DMS53 treated with DMSO at 0.1 percent for 48 hours (cell line): ENCODE measurements at regions not wholly inside any gene's neighbourhood (a gene's known extent, or its start where the extent isn't known, plus 50 kb on each side); places are given as distances from the start of the nearest gene placed in this dataset.
"Not testable (repeated sequence)": the region's sequence is repeated elsewhere in the genome, so short reads cannot be mapped to it uniquely, and the experiment has no call there.

Experiments
- DNase-seq: peaks from one replicate; lab custom pipeline; 2025; ENCODE audit not compliant: unreplicated experiment; lab: John Stamatoyannopoulos, UW

- no peak for DNase-seq
Observed at GRCh38 chr4:177796841-177797240, 354.6 kb upstream of the AGA start.

- no peak for DNase-seq
Observed at GRCh38 chr4:177798161-177798560, 355.9 kb upstream of the AGA start.

GRCh38 chr4:177802162-177802561, 359.9 kb upstream of the AGA start:
- DNase-seq, result no peak

DNA sequence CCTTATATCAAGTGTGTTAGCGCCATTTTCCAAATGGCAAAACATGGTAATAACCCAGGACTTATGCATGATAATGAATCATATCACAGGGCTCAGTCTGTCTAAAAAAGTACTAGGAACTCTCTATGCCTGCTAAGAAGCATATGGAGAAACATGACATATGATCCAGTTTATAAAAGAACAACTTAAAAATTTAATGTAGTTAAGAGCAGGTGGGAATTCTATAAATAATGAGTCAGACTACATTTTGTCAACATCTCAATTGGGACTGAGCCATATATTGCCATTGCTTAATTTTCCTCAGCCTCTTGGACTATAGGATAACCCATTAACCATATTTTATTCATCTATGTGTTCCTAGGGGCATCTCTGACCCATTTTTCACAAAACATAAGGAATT, 360.4 kb upstream of the AGA start:
- DNase-seq, result no peak

GRCh38 chr4:177803151-177803550, 360.9 kb upstream of the AGA start:
- DNase-seq, result no peak

- no peak for DNase-seq
Observed at GRCh38 chr4:177809791-177810190, 367.6 kb upstream of the AGA start.

DNA sequence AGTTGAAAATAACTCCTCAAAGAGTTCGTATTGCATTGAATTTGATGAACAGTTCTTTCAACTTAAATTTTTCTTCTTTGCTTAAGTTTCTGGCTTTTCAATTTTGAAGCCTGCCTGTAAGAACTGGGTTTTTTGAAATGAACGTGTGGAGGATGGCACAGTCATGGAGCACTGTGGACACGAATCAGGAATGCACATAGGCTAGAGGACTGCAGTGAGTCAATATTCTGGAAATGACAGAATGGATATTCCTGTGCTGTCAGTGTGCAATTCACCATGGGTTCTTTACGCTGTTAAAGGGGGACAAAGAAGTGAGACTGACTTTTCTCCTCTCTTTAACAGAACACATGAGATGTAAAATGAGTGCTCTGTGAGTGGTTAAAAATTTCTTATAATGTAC, 368.0 kb upstream of the AGA start:
- no peak for DNase-seq

DNA sequence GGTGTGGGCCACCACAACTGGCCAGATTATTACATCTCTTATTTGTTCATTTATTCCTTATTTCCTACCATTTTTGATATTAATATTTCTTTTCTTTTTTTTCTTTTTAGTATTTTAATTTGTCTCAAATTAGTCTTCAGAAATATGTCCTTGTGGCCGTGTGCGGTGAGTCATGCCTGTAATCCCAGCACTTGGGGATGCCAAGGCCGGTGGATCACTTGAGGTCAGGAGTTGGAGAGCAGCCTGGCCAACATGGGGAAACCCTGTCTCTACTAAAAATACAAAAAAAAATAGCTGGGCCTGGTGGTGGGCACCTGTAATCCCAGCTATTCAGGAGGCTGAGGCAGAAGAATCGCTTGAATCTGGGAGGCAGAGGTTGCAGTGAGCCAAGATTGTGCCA, 376.2 kb upstream of the AGA start:
- DNase-seq, result not testable (repeated sequence)

GRCh38 chr4:177826973-177827372, 384.7 kb upstream of the AGA start:
- no peak for DNase-seq

DNA sequence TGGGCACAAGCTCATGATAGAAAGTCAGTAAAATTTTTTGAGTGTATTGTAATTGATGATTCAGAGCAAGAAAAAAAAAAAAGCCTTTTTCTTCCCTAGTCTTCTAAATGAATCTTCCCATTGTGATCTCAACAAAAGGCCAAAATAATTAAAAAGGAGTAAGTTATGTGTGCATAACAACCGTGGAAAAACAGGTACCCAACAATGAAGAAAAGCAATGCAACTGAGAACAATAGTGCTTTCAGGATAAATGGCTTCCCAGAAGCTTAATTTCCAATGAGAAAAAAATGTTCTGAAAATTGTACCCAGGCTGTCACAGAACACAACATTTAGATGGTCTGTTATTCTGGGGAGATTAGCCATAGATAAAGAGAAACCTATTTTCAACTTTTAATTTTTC, 399.0 kb upstream of the AGA start:
- no peak for DNase-seq

DNA sequence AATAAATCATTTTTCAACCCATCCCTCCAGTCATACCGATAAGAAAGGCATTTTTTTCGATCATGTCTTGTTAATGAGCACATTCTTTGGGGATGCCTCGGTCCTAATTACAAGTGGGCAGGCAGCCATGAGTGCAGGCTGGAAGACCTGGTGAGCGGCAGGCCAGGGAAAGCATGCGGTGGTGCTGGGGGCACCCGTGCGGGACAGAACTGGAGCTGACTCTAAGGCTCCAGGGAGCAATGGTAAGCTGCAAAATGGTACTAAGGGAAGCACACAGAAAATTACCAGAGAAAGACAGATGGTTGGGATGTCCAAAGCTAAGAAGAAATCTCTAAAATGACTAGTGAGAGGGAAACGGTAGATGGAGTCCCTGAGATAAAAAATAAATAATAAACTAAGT, 411.0 kb upstream of the AGA start:
- DNase-seq, result no peak

DNA sequence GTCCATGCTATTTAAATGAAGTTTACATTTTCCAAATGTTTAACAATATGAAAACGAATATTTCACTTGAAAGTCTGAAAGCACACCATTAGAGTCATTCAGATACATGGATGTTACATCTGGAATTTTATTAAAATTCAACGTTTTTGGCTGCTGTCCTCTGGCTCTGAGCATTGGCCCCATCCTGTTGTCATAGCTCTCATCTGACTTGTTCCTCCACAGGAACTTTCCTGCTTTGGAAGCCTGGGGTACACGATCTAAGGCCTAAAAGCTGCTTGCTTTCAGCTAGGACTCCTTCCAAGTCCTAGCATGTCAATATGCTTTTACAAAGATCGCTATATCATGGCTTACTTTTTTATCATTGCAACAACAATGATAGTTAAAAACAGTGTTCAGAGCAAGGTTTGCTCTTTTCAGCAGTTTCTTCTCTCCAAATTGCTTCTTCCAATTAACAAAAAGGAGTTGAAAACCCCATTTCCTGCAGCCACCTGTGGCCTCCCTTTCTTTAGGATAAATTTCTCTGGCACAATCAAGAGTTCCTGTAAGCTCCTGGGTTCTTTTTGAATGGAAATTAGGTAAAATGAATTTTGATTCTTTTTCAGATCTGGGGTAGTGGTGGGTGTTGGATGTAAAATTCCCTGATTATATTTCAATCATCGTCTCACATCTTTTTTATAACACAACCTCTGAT, 413.4 kb upstream of the AGA start:
- no peak for DNase-seq

- DNase-seq, result no peak
Observed at GRCh38 chr4:177860171-177860570, 417.9 kb upstream of the AGA start.

- no peak for DNase-seq
Observed at GRCh38 chr4:177861551-177862094, 419.4 kb upstream of the AGA start.

DNA sequence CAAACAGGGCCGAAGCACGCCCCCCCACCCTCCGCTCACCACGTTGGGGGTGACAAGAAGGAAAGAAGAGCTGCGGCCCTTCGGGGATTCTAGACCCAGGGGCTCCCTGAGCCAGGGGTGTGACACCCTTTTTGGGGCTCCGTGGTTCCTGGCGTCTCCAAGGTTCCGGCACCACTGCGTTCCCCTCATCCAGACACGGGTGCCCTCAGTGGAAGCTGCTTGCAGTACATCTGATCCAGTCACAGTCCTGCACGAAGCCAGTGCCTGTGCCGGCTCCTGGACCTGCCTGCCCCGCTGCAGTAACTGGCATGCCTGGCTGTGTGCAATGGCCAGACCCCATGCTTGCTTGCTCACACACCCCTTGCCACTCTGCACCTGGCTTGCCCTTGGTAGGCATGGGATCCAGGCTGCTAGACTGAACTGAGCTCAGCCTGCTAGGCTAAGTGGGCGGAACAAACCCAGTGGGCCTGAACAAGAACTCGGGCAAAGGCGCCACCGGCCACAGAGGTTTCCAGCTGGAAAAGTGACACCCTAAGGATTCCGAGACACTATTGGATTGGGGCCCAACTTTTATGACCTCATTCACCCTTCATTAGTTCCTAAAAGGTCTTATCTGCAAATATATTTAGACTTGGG, 420.4 kb upstream of the AGA start:
- no peak for DNase-seq

- DNase-seq, result no peak
Observed at GRCh38 chr4:177879851-177880250, 437.6 kb upstream of the AGA start.

DNA sequence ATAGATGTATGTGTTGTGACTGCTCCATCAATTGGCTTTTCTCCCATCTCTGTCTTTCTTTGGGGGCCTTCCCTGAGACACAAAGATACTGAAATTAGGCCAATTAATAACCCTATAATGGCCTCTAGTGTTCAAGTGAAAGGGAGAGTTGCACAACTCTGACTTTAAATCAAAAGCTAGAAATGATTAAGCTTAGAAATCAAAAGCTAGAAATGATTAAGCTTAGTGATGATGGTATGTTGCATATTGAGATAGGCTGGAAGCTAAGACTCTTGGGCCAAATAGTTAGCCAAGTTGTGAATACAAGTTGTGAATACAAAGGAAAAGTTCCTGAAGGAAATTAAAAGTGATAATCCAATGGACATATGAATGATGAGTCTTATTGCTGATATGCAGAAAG, 452.9 kb upstream of the AGA start:
- DNase-seq, result no peak

GRCh38 chr4:177901786-177902185, 459.5 kb upstream of the AGA start:
- DNase-seq, result no peak

- no peak for DNase-seq
Observed at GRCh38 chr4:177902386-177902785, 460.1 kb upstream of the AGA start.

DNA sequence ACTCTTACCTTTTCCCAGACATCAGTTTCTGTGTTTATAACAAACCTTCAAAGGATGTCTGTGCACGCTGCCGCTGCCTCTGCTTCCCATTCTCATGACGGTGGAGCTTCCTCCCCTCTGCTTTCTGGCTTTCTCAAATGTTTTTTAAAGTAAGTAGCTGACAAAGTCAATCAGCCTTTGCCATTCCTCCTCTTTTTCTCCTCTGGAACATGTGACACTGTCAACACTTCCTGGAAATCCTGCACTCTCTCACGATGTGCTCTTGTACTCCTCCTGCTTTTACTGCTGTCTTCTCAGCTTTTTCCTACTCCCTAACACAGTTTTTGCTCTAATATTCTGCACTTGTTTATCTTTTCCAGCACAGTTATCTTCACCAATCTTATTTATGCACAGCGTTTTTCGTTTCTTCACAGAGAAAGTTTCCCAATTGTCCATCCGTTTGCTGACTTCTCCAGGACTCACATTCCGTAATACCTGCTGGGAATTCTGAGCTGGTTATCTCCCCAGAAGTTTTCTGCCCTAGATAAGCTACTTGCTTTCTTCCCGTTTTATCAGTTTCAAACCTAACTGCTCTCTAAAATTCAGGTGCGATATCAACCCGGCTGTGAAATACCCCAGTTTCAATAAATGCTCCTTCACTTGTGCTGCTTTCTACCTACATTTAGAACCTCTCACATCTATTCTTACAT, 465.6 kb upstream of the AGA start:
- DNase-seq, result no peak

DNA sequence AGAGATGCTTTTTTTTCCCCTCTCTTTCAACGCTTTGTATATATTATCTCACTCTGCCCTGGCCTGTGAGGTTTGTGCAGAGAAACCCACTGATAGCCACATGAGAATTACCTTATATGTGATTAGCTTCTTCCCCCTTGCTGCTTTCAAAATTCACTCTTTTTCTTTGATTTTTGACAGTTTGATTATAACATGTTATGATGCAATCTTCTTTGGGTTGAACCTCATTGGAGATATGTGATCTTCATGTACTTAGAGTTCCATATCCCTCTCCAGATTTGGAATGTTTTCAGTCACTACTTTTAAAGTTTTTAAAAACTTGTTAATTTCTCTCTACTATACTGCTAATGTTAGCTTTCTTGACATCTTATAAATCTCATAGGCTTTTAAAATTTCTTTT, 479.5 kb upstream of the AGA start:
- no peak for DNase-seq

- no peak for DNase-seq
Observed at GRCh38 chr4:177923888-177924287, 481.7 kb upstream of the AGA start.
